ENCODE measurements at regions not wholly inside any gene's neighbourhood (a gene's known extent, or its start where the extent isn't known, plus 50 kb on each side); places are given as distances from the start of the nearest gene placed in this dataset.

DNA sequence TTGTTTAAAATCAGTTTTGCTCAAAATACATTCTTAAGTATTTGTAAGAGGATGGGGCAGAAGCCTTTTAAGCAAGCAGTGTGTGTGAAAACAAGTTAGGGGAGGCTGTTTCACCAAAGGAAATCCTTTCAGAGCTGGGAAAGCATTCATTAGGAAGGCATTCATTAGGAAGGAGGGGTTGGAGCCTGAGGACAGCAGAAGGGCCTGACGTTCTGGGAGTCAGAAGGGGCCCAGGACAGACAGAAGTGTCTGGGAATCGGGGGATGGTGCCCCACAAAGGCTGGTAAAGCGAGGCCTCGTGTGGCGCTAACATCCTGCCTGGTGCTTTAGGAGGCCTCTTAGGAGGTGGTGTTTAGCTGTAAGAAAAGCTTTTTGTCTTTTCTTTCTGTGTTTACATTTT lies 80.6 kb upstream of the NXT1 start:
- TF ChIP-seq, protein P1, sequence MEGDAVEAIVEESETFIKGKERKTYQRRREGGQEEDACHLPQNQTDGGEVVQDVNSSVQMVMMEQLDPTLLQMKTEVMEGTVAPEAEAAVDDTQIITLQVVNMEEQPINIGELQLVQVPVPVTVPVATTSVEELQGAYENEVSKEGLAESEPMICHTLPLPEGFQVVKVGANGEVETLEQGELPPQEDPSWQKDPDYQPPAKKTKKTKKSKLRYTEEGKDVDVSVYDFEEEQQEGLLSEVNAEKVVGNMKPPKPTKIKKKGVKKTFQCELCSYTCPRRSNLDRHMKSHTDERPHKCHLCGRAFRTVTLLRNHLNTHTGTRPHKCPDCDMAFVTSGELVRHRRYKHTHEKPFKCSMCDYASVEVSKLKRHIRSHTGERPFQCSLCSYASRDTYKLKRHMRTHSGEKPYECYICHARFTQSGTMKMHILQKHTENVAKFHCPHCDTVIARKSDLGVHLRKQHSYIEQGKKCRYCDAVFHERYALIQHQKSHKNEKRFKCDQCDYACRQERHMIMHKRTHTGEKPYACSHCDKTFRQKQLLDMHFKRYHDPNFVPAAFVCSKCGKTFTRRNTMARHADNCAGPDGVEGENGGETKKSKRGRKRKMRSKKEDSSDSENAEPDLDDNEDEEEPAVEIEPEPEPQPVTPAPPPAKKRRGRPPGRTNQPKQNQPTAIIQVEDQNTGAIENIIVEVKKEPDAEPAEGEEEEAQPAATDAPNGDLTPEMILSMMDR (IDR thresholded peaks at IDR 0.05) = no peak
- no peak for TF ChIP-seq POLR2A (IDR thresholded peaks at IDR 0.05)
- no peak for TF ChIP-seq POLR2AphosphoS5 (IDR thresholded peaks at IDR 0.05)
- no peak for TF ChIP-seq EP300 (IDR thresholded peaks at IDR 0.05)
